Activated CD8-positive, alpha-beta T cell treated with anti-CD3 and anti-CD28 coated beads, Interleukin-2, amount 10 ng/mL, durations not matched to agents 7 days and 5 days (primary cell): ENCODE measurements at regions not wholly inside any gene's neighbourhood (a gene's known extent, or its start where the extent isn't known, plus 50 kb on each side); places are given as distances from the start of the nearest gene placed in this dataset.
"Not testable (repeated sequence)": the region's sequence is repeated elsewhere in the genome, so short reads cannot be mapped to it uniquely, and the experiment has no call there.

ENCODE experiments used
- ATAC-seq: fragments of 150-1000 bp; cut with Tn5 transposase; one replicate; pipeline ENCODE4 v1.10.0; 2021; ENCODE audit warnings: moderate library complexity
- CTCF ChIA-PET: fragments of 350-600 bp; sonication (Branson Sonifier 250); formaldehyde crosslinking; loops from one replicate; lab custom pipeline; 2021; ENCODE audit warnings: antibody characterized with exemption; lab: Charles Lee
- POLR2A ChIA-PET: fragments of 350-600 bp; sonication (Branson Sonifier 250); formaldehyde crosslinking; loops from one replicate; lab custom pipeline; 2021; ENCODE audit warnings: antibody characterized with exemption; lab: Charles Lee
- DNase-seq: peaks from one replicate; pipeline ENCODE4 v3.0.0-alpha.2; 2020
- H3K27ac Mint-ChIP-seq: one replicate; pipeline ENCODE4 v1.8.0; 2021; ENCODE audit warnings: mild to moderate bottlenecking, mixed read lengths
- H3K27me3 Mint-ChIP-seq: one replicate; pipeline ENCODE4 v1.8.0; 2021; ENCODE audit warnings: low read depth, mixed read lengths
- H3K36me3 Mint-ChIP-seq: one replicate; pipeline ENCODE4 v1.8.0; 2021; ENCODE audit warnings: low read depth, mixed read lengths
- H3K4me1 Mint-ChIP-seq: one replicate; pipeline ENCODE4 v1.8.0; 2021; ENCODE audit warnings: low read depth, mixed read lengths
- H3K4me3 Mint-ChIP-seq: one replicate; pipeline ENCODE4 v1.8.0; 2021; ENCODE audit warnings: mild to moderate bottlenecking, mixed read lengths
- H3K9me3 Mint-ChIP-seq: one replicate; pipeline ENCODE4 v1.8.0; 2022; ENCODE audit warnings: mixed read lengths; ENCODE audit not compliant: insufficient read depth

DNA sequence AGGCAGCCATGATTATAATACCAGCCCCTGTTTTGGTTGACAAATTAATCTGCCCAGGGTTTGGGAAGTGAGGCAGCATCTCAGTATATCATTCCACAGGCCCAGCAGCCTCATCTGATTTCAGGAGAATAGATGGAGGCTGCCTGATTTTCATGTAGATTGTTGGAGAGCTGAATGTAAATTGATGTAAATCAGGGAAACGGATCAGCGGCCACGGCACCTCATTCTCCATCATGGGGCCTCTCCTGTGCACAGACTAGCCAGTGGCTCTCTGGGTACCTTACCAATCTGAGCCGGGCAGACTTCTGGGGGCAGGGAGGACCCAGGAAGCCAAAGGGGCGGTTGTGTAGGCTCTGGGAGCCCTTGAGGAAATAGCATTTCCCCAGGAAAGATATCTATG lies 63.7 kb upstream of the GSC start:
- ChIA-PET POLR2A (no interaction called here), CTCF (no interaction called here)
- H3K9me3 Mint-ChIP-seq, result no peaks in the 10 kb centered on the region
- DNase-seq, result no peak
- H3K27ac Mint-ChIP-seq, result no peak overlapping the region
- no peak for ATAC-seq
- H3K4me3 Mint-ChIP-seq, result no peak overlapping the region
- no peaks in the 10 kb centered on the region for H3K4me1 Mint-ChIP-seq
- H3K36me3 Mint-ChIP-seq, result no peaks in the 10 kb centered on the region
- no peaks in the 10 kb centered on the region for H3K27me3 Mint-ChIP-seq

GRCh38 chr14:94831085-94831484 lies 61.2 kb upstream of the GSC start:
- Mint-ChIP-seq H3K4me1 (no peaks in the 10 kb centered on the region), H3K9me3 (no peaks in the 10 kb centered on the region), H3K36me3 (no peaks in the 10 kb centered on the region), H3K27ac (no peak overlapping the region), H3K27me3 (no peaks in the 10 kb centered on the region), H3K4me3 (no peak overlapping the region)
- no peak for ATAC-seq
- no peak for DNase-seq
- CTCF ChIA-PET, result no interaction called here
- POLR2A ChIA-PET, result no interaction called here

DNA sequence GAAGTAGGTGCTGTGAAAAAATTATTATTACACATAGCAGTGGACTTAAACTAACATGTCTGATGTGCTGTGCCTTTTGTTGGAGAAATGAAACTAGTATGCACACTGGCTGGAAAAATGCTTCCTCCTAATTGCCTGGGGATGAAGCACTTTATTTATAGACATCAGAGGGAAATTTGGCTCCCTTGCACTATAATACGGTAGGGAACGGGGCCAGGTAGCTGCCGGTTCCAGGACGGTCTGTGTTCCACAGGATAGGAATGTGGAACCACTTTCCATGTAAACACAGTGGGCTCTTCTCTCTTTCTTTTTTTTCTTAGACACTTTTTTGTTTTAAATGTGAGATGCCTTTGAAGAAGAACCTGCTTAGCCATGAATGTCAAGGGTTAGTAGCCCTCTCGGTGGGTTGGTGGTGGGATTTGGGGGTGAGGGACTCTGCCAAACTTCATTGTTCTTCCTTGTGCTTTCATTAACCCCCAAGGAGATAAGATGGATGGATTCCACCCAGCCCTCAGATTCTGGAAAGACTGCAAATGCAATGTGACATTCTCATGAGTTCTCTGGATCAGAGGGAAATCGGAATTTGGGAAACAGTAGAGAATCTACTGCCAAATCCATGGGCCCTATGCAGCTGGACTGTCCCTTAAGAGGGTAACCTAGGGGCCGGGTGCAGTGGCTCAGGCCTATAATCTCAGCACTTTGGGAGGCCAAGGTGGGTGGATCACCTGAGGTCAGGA lies 58.0 kb upstream of the GSC start:
- ATAC-seq (no peak), DNase-seq (no peak)
- ChIA-PET CTCF (no interaction called here), POLR2A (no interaction called here)
- Mint-ChIP-seq H3K27ac (no peak overlapping the region), H3K4me3 (no peak overlapping the region), H3K4me1 (no peaks in the 10 kb centered on the region), H3K9me3 (no peaks in the 10 kb centered on the region), H3K36me3 (no peaks in the 10 kb centered on the region), H3K27me3 (peaks cover 3% of the 10 kb centered on the region)

DNA sequence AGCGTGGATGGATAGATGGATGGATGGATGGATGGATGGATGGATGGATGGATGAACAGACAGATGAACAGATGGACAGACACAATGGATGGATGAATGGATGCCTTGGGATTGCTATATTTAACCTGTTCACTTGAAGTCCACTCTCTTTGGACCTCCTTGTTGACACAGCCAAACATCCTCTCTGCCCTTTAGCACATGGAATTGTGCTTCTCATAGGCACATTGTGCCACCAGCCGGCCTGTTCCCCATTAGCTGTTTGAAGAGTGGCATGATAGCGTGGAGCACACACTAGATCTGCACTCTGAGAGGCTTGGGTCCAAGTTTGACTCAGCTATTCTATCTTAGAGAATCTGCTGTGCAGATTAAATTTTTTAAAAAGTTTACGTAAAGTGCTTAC lies 56.9 kb upstream of the GSC start:
- H3K36me3 Mint-ChIP-seq, result no peaks in the 10 kb centered on the region
- H3K9me3 Mint-ChIP-seq, result no peaks in the 10 kb centered on the region
- H3K27me3 Mint-ChIP-seq, result peaks cover 3% of the 10 kb centered on the region
- H3K4me3 Mint-ChIP-seq, result no peak overlapping the region
- H3K4me1 Mint-ChIP-seq, result no peaks in the 10 kb centered on the region
- ATAC-seq (no peak), DNase-seq (no peak)
- no peak overlapping the region for H3K27ac Mint-ChIP-seq
- CTCF ChIA-PET, result no interaction called here
- POLR2A ChIA-PET, result no interaction called here

- Mint-ChIP-seq H3K27ac (no peak overlapping the region), H3K4me1 (no peaks in the 10 kb centered on the region), H3K27me3 (peaks cover 3% of the 10 kb centered on the region), H3K36me3 (no peaks in the 10 kb centered on the region), H3K4me3 (no peak overlapping the region), H3K9me3 (no peaks in the 10 kb centered on the region)
- DNase-seq, result no peak
- no peak for ATAC-seq
- CTCF ChIA-PET, result no interaction called here
- POLR2A ChIA-PET, result no interaction called here
Observed at GRCh38 chr14:94823556-94824341, 53.8 kb upstream of the GSC start.

DNA sequence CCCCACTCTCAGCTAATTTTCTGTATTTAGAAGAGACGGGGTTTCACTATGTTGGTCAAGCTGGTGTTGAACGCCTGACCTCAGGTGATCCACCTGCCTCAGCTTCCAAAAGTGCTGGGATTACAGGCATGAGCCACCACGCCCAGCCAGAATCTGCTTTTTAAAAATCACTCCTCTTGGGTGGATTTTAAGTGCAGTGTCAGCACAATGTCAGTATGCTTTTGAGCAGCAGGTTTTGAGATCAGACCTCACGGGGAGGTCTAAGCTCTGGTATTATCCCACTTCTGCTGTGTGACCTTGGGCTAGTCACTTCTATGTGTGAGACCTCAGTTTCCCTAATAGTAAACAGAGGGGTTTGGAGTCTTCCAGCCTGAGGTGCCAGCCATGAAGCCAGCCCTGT lies 51.8 kb upstream of the GSC start:
- Mint-ChIP-seq H3K9me3 (no peaks in the 10 kb centered on the region), H3K27me3 (peaks cover 3% of the 10 kb centered on the region), H3K36me3 (no peaks in the 10 kb centered on the region), H3K27ac (no peak overlapping the region), H3K4me3 (no peak overlapping the region), H3K4me1 (no peaks in the 10 kb centered on the region)
- ATAC-seq (no peak), DNase-seq (no peak)
- CTCF ChIA-PET, result no interaction called here
- POLR2A ChIA-PET, result no interaction called here

DNA sequence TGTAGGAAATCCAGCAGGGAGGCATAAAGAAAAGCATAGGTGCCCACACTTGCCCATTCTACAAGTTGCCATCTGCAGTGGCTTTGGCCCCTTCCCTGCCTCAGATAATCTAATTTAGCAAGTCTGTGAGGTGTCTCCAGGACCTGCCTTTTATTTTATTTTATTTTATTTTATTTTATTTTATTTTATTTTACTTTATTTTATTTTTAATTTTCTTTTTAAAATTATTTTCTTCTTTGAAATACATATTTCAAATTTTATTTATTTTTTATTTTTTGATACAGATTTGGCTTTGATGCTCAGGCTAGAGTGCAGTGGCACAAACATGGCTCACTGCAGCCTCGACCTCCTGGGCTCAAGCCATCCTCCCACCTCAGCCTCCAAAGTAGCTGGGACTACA lies 51.0 kb upstream of the GSC start:
- H3K4me3 Mint-ChIP-seq, ATAC-seq, H3K36me3 Mint-ChIP-seq, H3K9me3 Mint-ChIP-seq, H3K4me1 Mint-ChIP-seq, H3K27me3 Mint-ChIP-seq, POLR2A ChIA-PET, H3K27ac Mint-ChIP-seq, CTCF ChIA-PET, DNase-seq: not testable (repeated sequence)
